NCI-H69 (cell line): ENCODE measurements at regions not wholly inside any gene's neighbourhood (a gene's known extent, or its start where the extent isn't known, plus 50 kb on each side); places are given as distances from the start of the nearest gene placed in this dataset.

Experiments
- DNase-seq: peaks from one replicate; lab custom pipeline; 2025; lab: John Stamatoyannopoulos, UW

GRCh38 chr1:219801156-219801820 is 127.1 kb downstream of the SLC30A10 start:
- no peak for DNase-seq

- peak; percentile 20 for DNase-seq
Observed at GRCh38 chr1:219798283-219799030, 129.9 kb downstream of the SLC30A10 start.

GRCh38 chr1:219797683-219798082 is 130.7 kb downstream of the SLC30A10 start:
- DNase-seq, result no peak

- no peak for DNase-seq
Observed at GRCh38 chr1:219797009-219797408, 131.3 kb downstream of the SLC30A10 start.

- DNase-seq, result no peak
Observed at GRCh38 chr1:219795363-219795917, 132.9 kb downstream of the SLC30A10 start.

- DNase-seq, result no peak
Observed at GRCh38 chr1:219794085-219794743, 134.1 kb downstream of the SLC30A10 start.

GRCh38 chr1:219792337-219793021 is 135.9 kb downstream of the SLC30A10 start:
- peak; percentile 75 for DNase-seq

- DNase-seq, result no peak
Observed at GRCh38 chr1:219791766-219792165, 136.6 kb downstream of the SLC30A10 start.

- no peak for DNase-seq
Observed at GRCh38 chr1:219790834-219791615, 137.3 kb downstream of the SLC30A10 start.

GRCh38 chr1:219788700-219789099 is 139.7 kb downstream of the SLC30A10 start:
- no peak for DNase-seq

GRCh38 chr1:219788091-219788490 is 140.3 kb downstream of the SLC30A10 start:
- no peak for DNase-seq

- peak; percentile 99 for DNase-seq
Observed at GRCh38 chr1:219784660-219785381, 143.5 kb downstream of the SLC30A10 start.

GRCh38 chr1:219783605-219784235 is 144.6 kb downstream of the SLC30A10 start:
- DNase-seq, result peak; percentile 95

- DNase-seq, result peak; percentile 27
Observed at GRCh38 chr1:219782929-219783328, 145.4 kb downstream of the SLC30A10 start.

- DNase-seq, result no peak
Observed at GRCh38 chr1:219782311-219782710, 146.0 kb downstream of the SLC30A10 start.

GRCh38 chr1:219781491-219781890 is 146.9 kb downstream of the SLC30A10 start:
- DNase-seq, result no peak

GRCh38 chr1:219778793-219779369 is 149.5 kb downstream of the SLC30A10 start:
- DNase-seq, result no peak

- DNase-seq, result no peak
Observed at GRCh38 chr1:219778110-219778509, 150.2 kb downstream of the SLC30A10 start.

- no peak for DNase-seq
Observed at GRCh38 chr1:219774386-219774785, 154.0 kb downstream of the SLC30A10 start.

- DNase-seq, result no peak
Observed at GRCh38 chr1:219773775-219774174, 154.6 kb downstream of the SLC30A10 start.
